CD4-positive, CD25-positive, alpha-beta regulatory T cell (primary cell): ENCODE measurements at regions not wholly inside any gene's neighbourhood (a gene's known extent, or its start where the extent isn't known, plus 50 kb on each side); places are given as distances from the start of the nearest gene placed in this dataset.
"Not testable (repeated sequence)": the region's sequence is repeated elsewhere in the genome, so short reads cannot be mapped to it uniquely, and the experiment has no call there.

Experiments
- ATAC-seq, 2 donors: fragments of 150-1000 bp; cut with Tn5 transposase; one replicate each; pipeline ENCODE4 v1.10.0; 2021; ENCODE audit warnings: low read depth in 2 of 2, moderate number of reproducible peaks in 2 of 2, moderate library complexity in 1 of 2
- DNase-seq, 3 donors: peaks; one replicate each; pipeline versions ENCODE4 v3.0.0 to v3.0.0-alpha.2; 2012 to 2022; ENCODE audit warnings: mixed read lengths in 1 of 3
- H3K27ac ChIP-seq: one replicate; pipeline ENCODE4 v1.7.0; 2013; ENCODE audit warnings: mild to moderate bottlenecking, low read length; ENCODE audit not compliant: insufficient read depth, poor library complexity, severe bottlenecking
- H3K27me3 ChIP-seq: one replicate; pipeline ENCODE4 v1.7.0; 2013; ENCODE audit warnings: low read length; ENCODE audit not compliant: control insufficient read depth, insufficient read depth
- H3K36me3 ChIP-seq: one replicate; pipeline ENCODE4 v1.7.0; 2013; ENCODE audit warnings: mild to moderate bottlenecking, low read length, moderate library complexity; ENCODE audit not compliant: control insufficient read depth, insufficient read depth
- H3K4me1 ChIP-seq: 2 replicates; pipeline ENCODE4 v1.7.0; 2013; ENCODE audit warnings: mild to moderate bottlenecking, low read length; ENCODE audit not compliant: insufficient read depth, control insufficient read depth, poor library complexity, severe bottlenecking
- H3K4me3 ChIP-seq: one replicate; pipeline ENCODE4 v1.7.0; 2013; ENCODE audit warnings: low read depth, mild to moderate bottlenecking, low read length, moderate library complexity
- H3K9me3 ChIP-seq, 2 experiments: 1 replicate in 1 of 2; 2 replicates in 1 of 2; pipeline ENCODE4 v1.7.0; 2013; ENCODE audit warnings: low read length in 2 of 2, mild to moderate bottlenecking in 1 of 2, moderate library complexity in 1 of 2; ENCODE audit not compliant: control insufficient read depth in 2 of 2
- H3K27ac Mint-ChIP-seq, 3 donors: one replicate each; pipeline ENCODE4 v1.8.0; 2020 to 2022; ENCODE audit warnings: mild to moderate bottlenecking in 3 of 3, mixed read lengths in 3 of 3, moderate library complexity in 2 of 3
- H3K27me3 Mint-ChIP-seq: one replicate; pipeline ENCODE4 v1.8.0; 2022; ENCODE audit warnings: mild to moderate bottlenecking, mixed read lengths
- H3K36me3 Mint-ChIP-seq: one replicate; pipeline ENCODE4 v1.8.0; 2020; ENCODE audit warnings: mixed read lengths
- H3K4me1 Mint-ChIP-seq, 4 donors: one replicate each; pipeline ENCODE4 v1.8.0; 2020 to 2022; ENCODE audit warnings: mixed read lengths in 4 of 4, mild to moderate bottlenecking in 1 of 4
- H3K4me3 Mint-ChIP-seq, 4 donors: one replicate each; pipeline ENCODE4 v1.8.0; 2020 to 2022; ENCODE audit warnings: mild to moderate bottlenecking in 4 of 4, mixed read lengths in 4 of 4, moderate library complexity in 3 of 4
- H3K9me3 Mint-ChIP-seq, 7 donors: one replicate each; pipeline ENCODE4 v1.8.0; 2020 to 2022; ENCODE audit warnings: mixed read lengths in 7 of 7, mild to moderate bottlenecking in 3 of 7, moderate library complexity in 2 of 7

- Histone ChIP-seq H3K27me3 (no peaks in the 10 kb centered on the region), H3K36me3 (no peaks in the 10 kb centered on the region), H3K4me1 (peaks cover 5% of the 10 kb centered on the region), H3K27ac (peak overlapping the region; percentile 36), H3K4me3 (peak overlapping the region; percentile 95), H3K9me3 (no peaks in the 10 kb centered on the region)
- peaks cover 16 to 47% (median 34%) of the 10 kb centered on the region in 4 donors for H3K4me1 Mint-ChIP-seq
- H3K36me3 Mint-ChIP-seq: no peaks in the 10 kb centered on the region
- peak overlapping the region; percentile 92 to 97 (median 96) for H3K27ac Mint-ChIP-seq
- peaks cover 16% of the 10 kb centered on the region for H3K27me3 Mint-ChIP-seq
- peak in 1 of 2 donors; percentile 25 for ATAC-seq
- peak in 2 of 3 donors; percentile 25 to 67 for DNase-seq
- peaks cover 0 to 3% (median 0%) of the 10 kb centered on the region in 7 donors for H3K9me3 Mint-ChIP-seq
- H3K4me3 Mint-ChIP-seq: peak overlapping the region; percentile 89 to 98 (median 98)
Observed at GRCh38 chr6:27693766-27694546, 218.2 kb downstream of the OR2B2 start.

- not testable (repeated sequence) for ATAC-seq, H3K36me3 ChIP-seq, H3K9me3 Mint-ChIP-seq, H3K4me3 ChIP-seq, H3K27me3 ChIP-seq, DNase-seq, H3K27ac Mint-ChIP-seq, H3K27ac ChIP-seq, H3K36me3 Mint-ChIP-seq, H3K9me3 ChIP-seq
- peak overlapping the region in 1 of 4 donors; percentile 54 for H3K4me3 Mint-ChIP-seq
- H3K4me1 Mint-ChIP-seq: peaks cover 24 to 62% (median 45%) of the 10 kb centered on the region in 4 donors
- H3K27me3 Mint-ChIP-seq: peaks cover 31% of the 10 kb centered on the region
- H3K4me1 ChIP-seq: peaks cover 13% of the 10 kb centered on the region
Observed at GRCh38 chr6:27692133-27692532, 219.2 kb upstream of the ZNF184 start.

DNA sequence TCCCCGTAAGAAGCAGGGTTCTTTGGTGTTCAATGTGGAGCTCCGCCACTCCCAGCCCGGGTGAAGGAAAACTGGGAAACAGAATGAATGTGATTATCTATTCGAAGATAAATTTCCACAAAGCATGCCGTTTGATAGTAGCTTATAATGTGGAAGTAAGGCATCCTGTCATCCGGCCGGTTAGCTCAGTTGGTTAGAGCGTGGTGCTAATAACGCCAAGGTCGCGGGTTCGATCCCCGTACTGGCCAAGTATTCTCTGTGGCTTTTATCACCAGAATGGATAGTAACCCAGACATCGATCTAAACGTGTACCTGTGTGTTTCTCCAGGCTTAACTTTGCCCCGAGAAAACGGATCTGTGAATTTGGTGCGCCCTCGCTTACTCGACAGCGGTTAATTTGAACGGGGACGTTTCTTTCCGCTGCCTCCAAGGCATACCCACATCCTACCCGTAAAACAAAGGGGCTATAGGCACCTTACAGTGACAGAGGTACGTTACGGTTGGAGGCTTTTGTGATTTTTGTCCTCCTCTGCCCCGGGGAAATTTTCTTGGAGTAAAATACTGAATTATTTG is 215.2 kb upstream of the ZNF184 start:
- DNase-seq: peak; percentile 77 to 88 (median 86)
- peak overlapping the region; percentile 54 for H3K27ac ChIP-seq
- H3K9me3 ChIP-seq: no peaks in the 10 kb centered on the region
- Mint-ChIP-seq H3K27ac (peak overlapping the region; percentile 94 to 99 (median 98)), H3K27me3 (peaks cover 47% of the 10 kb centered on the region), H3K9me3 (peaks cover 0 to 11% (median 0%) of the 10 kb centered on the region in 7 donors), H3K4me1 (peaks cover 11 to 39% (median 24%) of the 10 kb centered on the region in 4 donors), H3K36me3 (no peaks in the 10 kb centered on the region), H3K4me3 (peak overlapping the region; percentile 93 to 95 (median 94))
- peak overlapping the region; percentile 87 for H3K4me3 ChIP-seq
- peak; percentile 75 to 79 for ATAC-seq
- H3K4me1 ChIP-seq: peaks cover 11% of the 10 kb centered on the region
- H3K27me3 ChIP-seq: no peaks in the 10 kb centered on the region
- H3K36me3 ChIP-seq: no peaks in the 10 kb centered on the region

- H3K27ac Mint-ChIP-seq: peak overlapping the region; percentile 94 to 99 (median 98)
- H3K27me3 Mint-ChIP-seq: peaks cover 47% of the 10 kb centered on the region
- Histone ChIP-seq H3K4me1 (peaks cover 11% of the 10 kb centered on the region), H3K27me3 (peaks cover 2% of the 10 kb centered on the region), H3K27ac (peak overlapping the region; percentile 54), H3K36me3 (no peaks in the 10 kb centered on the region), H3K4me3 (peak overlapping the region; percentile 87), H3K9me3 (no peaks in the 10 kb centered on the region)
- peak overlapping the region; percentile 93 to 95 (median 94) for H3K4me3 Mint-ChIP-seq
- ATAC-seq (peak; percentile 66 to 67), DNase-seq (peak; percentile 46 to 86 (median 67))
- no peaks in the 10 kb centered on the region for H3K36me3 Mint-ChIP-seq
- H3K9me3 Mint-ChIP-seq: peaks cover 0 to 11% (median 3%) of the 10 kb centered on the region in 7 donors
- peaks cover 11 to 41% (median 26%) of the 10 kb centered on the region in 4 donors for H3K4me1 Mint-ChIP-seq
Observed at GRCh38 chr6:27687154-27688013, 214.5 kb upstream of the ZNF184 start.

DNA sequence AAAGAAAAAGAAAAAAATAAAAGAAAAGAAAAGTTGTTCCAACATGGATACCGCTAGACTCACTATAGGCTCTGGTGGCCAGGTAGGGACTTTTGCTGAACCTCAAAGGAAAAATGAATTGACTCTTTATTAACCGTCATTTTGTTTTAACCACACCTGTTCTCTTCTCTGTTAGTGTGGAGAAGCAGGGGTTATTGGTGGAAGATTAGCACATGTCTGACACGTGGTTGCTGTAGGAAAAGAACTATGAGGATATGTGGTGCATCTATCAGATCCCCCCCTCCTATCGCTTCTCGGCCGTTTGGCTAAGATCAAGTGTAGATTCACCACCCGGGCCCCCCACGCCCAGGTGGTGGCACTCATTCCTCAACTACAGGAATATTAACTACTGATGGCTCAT is 212.4 kb upstream of the ZNF184 start:
- ATAC-seq (no peak), DNase-seq (no peak)
- Mint-ChIP-seq H3K36me3 (no peaks in the 10 kb centered on the region), H3K4me3 (peak overlapping the region in 1 of 4 donors; percentile 75), H3K9me3 (peaks cover 0 to 23% (median 4%) of the 10 kb centered on the region in 7 donors), H3K4me1 (peaks cover 11 to 47% (median 26%) of the 10 kb centered on the region in 4 donors), H3K27me3 (peaks cover 60% of the 10 kb centered on the region), H3K27ac (no peak overlapping the region)
- Histone ChIP-seq H3K4me1 (peaks cover 11% of the 10 kb centered on the region), H3K27ac (no peak overlapping the region), H3K36me3 (no peaks in the 10 kb centered on the region), H3K9me3 (peaks cover 3 to 14% of the 10 kb centered on the region in 2 experiments), H3K27me3 (peaks cover 21% of the 10 kb centered on the region), H3K4me3 (no peak overlapping the region)

DNA sequence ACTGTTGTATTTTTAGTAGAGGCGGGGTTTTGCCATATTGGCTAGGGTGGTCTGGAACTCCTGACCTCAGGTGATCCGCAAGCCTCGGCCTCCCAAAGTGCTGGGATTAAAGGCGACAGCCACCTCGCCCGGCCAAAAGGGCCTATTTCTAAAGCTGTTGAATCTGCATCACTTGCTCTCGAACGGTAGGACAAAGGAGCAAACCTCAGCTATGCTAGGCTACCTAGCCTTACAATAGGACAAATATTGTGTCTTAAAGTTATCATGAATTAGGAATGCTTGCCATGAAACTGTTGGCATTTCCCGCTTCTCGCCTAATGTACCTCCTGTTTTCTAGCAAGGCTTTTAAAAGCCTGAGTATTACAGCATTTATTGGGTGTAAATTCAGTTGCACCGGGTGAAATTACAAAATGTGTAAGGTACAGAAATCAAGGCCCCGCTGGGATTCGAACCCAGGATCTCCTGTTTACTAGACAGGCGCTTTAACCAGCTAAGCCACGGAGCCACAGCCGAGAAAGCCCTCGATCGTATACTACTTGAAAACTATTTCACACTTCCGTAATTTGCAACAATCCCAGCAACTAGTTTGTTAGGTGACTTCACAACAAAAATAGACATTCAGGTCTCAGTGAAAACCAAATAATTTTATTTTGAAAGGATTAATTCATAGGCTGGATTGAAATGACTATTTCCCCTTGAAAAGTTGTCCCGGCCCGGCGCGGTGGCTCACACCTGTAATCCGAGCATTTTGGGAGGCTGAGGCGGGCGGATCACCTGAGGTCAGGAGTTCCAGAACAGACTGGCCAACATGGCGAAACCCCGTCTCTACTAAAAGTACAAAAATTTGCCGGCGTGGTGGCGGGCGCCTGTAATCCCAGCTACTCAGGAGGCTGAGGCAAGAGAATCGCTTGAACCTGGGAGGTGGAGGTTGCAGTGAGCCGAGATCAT is 211.6 kb upstream of the ZNF184 start:
- Histone ChIP-seq H3K27me3 (peaks cover 28% of the 10 kb centered on the region), H3K4me1 (peaks cover 11% of the 10 kb centered on the region), H3K36me3 (no peaks in the 10 kb centered on the region), H3K4me3 (no peak overlapping the region), H3K27ac (no peak overlapping the region), H3K9me3 (peaks cover 7 to 21% of the 10 kb centered on the region in 2 experiments)
- peak overlapping the region; percentile 52 to 89 (median 75) for H3K27ac Mint-ChIP-seq
- peaks cover 67% of the 10 kb centered on the region for H3K27me3 Mint-ChIP-seq
- H3K4me3 Mint-ChIP-seq: peak overlapping the region; percentile 33 to 75 (median 61)
- no peaks in the 10 kb centered on the region for H3K36me3 Mint-ChIP-seq
- H3K4me1 Mint-ChIP-seq: peaks cover 11 to 48% (median 28%) of the 10 kb centered on the region in 4 donors
- ATAC-seq (no peak), DNase-seq (peak; percentile 25 to 57 (median 51))
- H3K9me3 Mint-ChIP-seq: peaks cover 0 to 31% (median 5%) of the 10 kb centered on the region in 7 donors
